Right cardiac atrium (tissue), 5 donors: ENCODE measurements at regions not wholly inside any gene's neighbourhood (a gene's known extent, or its start where the extent isn't known, plus 50 kb on each side); places are given as distances from the start of the nearest gene placed in this dataset.

Experiments
- ATAC-seq, 2 donors: fragments of 200-7000 bp; cut with Tn5 transposase; one replicate each; pipeline versions ENCODE4 v1.8.0 to v1.9.1; 2020; ENCODE audit warnings: moderate library complexity in 2 of 2, mild to moderate bottlenecking in 1 of 2
- DNase-seq, 3 donors: peaks; one replicate each; pipeline ENCODE4 v3.0.0-alpha.2; 2020
- H3K27ac ChIP-seq: one replicate; pipeline ENCODE4 v1.5.1; 2013; ENCODE audit warnings: mild to moderate bottlenecking, low read length, control low read depth, moderate library complexity
- H3K27me3 ChIP-seq: one replicate; pipeline ENCODE4 v1.6.1; 2013; ENCODE audit not compliant: control insufficient read depth, insufficient read depth
- H3K4me1 ChIP-seq: one replicate; pipeline ENCODE4 v1.6.1; 2013; ENCODE audit warnings: low read length; ENCODE audit not compliant: control insufficient read depth, insufficient read depth
- H3K4me3 ChIP-seq: one replicate; pipeline ENCODE4 v1.5.1; 2013; ENCODE audit warnings: low read length, control low read depth
- H3K9me3 ChIP-seq: one replicate; pipeline ENCODE4 v1.6.1; 2013; ENCODE audit warnings: low read length; ENCODE audit not compliant: control insufficient read depth
- WGBS: extraction: QIAGEN DNeasy Blood & Tissue Kit; methylation state at CpG from one replicate; pipeline ENCODE4 v1.1.7; 2013; 5-methylcytosine and 5-hydroxymethylcytosine counted together
- intact Hi-C, 4 donors: fragments of 100-400 bp; cut with DNase I; formaldehyde crosslinking; loops; one replicate each; pipeline versions ENCODE4 v1.11.0 to v1.14.0; 2022 to 2023
- donor health status: healthy with polysubstance abuse.
- donor health status: DM: no; HTN: yes; CAD: no.
- donor health status: DM: no; HTN: no; CAD: no.
- donor health status: DM: no; HTN: yes; CAD: no; lungs with severe emphysema.
- donor health status: DM: yes; HTN: yes; CAD: no.

DNA sequence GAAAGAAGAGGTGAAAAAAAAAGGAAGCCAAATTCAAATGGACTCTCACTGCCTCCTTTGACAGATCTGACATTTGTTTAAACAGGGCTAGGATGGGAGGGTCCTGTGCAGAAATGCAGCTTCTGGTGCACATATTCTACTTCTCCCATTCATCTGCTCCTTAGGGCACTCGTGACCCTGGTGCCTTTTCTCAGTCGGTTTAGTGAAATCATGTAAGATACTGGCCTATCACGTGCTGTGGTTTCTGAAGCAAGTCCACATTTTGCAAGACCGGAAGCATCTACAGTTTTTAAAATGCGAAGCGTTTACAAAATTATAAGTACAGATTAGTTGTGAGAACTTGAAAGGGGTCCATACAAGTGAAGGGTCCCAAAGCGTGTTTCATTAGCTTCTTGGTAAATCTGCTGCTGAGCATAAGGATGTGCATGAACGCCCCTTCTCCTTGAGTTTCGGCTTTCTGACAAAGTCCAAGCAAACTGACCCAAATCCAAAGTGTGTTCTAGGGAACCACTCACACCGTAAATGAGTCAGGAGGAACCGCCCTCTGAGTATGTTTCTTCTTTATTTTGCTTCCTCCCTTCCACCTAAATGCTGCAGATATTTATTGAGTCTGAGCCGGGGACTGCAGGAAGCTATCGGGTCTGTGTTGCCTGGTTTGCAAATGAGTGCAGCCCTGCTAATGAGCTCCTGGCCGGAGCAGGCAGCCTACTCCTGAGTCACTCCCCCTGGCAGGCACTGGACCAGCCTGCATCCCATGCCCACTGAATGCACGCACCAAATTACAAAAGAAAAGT is 323.8 kb upstream of the JARID2 start:
- intact Hi-C loops, result no loop called here
- peak; percentile 65 to 67 for ATAC-seq
- Histone ChIP-seq H3K4me1 (no peaks in the 10 kb centered on the region), H3K27me3 (no peaks in the 10 kb centered on the region), H3K9me3 (no peaks in the 10 kb centered on the region), H3K4me3 (no peak overlapping the region), H3K27ac (peak overlapping the region; percentile 55)
- 80% methylated on average over 15 of the region's 15 CpGs for WGBS
- DNase-seq, result peak in 1 of 3 donors; percentile 46

DNA sequence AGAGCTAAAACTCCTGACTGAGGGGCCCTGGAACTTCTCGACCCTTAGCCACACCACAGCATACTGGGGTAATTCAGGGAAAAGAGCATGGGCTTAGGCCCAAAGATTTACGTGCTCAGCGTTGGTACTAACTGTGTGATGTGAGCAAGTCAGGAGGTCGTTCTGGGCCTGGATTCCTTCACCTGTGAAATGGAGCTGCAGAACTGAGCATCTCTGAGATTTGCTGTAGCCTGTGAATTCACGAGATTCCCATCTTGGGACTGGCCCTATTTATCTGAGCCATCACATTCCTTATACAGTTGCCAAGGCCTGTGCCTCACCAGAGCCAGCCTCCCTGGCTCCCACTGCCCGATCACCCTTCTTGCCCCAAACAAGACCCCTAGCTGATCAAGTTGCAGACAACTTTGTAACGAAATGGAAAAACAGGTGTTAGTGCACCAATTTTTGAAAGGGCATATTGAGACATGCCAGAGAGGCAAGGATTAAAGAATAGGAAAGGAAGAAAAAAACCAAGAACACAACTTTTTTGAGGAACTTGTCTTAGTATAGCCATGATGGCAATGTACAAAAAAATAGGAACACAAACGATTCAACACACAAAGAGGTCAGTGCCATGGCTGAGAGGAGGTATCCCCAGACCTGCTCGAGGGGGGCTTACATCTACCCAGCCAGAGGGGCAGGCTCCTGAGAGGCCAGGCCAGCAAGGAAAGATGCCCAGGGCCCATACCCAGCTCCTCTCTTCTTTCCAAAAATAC is 323.0 kb upstream of the JARID2 start:
- intact Hi-C loops, result no loop called here
- ATAC-seq (no peak), DNase-seq (no peak)
- WGBS, result 89% methylated on average over 9 of the region's 9 CpGs
- no peak overlapping the region for H3K27ac ChIP-seq
- H3K9me3 ChIP-seq, result no peaks in the 10 kb centered on the region
- H3K4me1 ChIP-seq, result no peaks in the 10 kb centered on the region
- no peaks in the 10 kb centered on the region for H3K27me3 ChIP-seq
- H3K4me3 ChIP-seq, result no peak overlapping the region

DNA sequence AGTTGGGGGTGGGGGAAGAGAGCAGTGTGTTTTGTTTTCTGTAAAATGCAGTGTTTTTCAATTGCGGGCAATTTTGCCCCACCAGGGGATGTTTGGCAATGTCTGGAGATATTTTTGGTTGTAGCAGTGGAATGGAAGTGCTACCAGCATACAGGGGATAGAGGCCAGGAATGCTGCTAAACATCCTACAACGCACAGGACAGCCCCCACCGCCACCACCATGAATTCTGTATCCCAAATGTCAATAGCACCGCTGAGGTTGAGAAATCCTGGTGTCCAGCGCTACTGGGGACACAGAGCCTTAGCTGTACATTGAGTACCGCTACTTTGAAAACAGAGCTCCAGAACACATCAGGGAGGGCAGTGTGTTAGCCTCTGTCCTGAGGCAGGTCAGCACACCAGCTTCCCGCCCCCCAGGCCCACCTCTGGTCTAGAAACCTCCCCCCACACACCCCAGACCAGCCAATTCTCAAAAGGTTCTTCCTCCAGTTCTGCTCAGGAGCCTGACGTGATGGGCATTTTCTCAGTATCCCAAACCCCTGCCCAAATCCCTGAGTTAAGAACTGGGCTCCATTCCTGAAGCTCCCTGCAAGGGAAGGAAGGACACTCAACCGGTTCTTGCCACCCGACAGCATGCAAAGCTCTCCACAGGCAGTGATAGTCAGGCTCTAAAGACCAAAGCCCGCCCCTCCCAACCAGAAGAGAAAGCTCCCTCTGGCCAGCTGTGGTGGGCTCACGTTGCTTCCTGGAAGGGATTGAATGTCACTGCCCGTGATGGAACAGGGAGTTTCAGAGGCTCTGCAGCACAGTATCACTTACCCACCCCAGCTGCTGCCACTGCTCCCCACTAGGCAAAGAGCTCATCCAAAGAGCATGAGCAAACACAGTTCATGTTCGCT is 321.5 kb upstream of the JARID2 start:
- Histone ChIP-seq H3K9me3 (no peaks in the 10 kb centered on the region), H3K4me3 (no peak overlapping the region), H3K27ac (no peak overlapping the region), H3K27me3 (no peaks in the 10 kb centered on the region), H3K4me1 (no peaks in the 10 kb centered on the region)
- WGBS, result 71% methylated on average over 14 of the region's 14 CpGs
- no peak for ATAC-seq
- intact Hi-C loops, result no loop called here
- no peak for DNase-seq

DNA sequence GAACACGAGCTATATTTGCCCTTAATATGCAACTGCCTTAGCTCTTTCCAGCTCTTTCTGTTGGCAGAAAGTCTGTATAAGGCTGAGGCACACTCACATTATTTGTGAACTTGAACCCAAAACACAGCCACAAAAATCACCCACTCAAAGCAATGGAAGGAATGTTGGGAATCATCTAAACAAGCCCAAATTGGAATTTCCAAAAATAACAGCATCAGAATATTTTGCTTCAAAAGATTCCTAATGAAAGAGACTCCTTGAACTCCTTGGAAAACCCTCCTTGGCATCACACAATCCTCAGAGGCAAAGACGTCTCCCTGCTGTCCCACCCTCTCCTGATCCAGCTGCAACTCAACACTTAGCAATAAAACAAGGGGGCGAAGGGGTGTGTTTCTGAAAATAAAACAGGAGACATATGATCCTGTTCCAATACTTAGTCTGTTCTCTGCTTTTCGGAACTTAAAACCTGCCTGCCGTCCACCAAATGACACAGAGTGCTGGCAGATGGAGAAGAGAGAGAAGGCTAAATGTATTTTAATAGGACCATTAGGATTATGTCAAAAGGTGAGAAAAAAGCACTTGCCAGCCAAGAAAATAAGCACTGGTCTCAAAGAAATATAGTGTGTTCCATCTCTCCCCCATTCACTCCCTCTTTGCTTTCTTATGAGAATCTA is 320.7 kb upstream of the JARID2 start:
- ATAC-seq (no peak), DNase-seq (no peak)
- Histone ChIP-seq H3K4me3 (no peak overlapping the region), H3K27me3 (no peaks in the 10 kb centered on the region), H3K4me1 (no peaks in the 10 kb centered on the region), H3K27ac (no peak overlapping the region), H3K9me3 (no peaks in the 10 kb centered on the region)
- intact Hi-C loops, result no loop called here
- 45% methylated on average over 5 of the region's 5 CpGs for WGBS

DNA sequence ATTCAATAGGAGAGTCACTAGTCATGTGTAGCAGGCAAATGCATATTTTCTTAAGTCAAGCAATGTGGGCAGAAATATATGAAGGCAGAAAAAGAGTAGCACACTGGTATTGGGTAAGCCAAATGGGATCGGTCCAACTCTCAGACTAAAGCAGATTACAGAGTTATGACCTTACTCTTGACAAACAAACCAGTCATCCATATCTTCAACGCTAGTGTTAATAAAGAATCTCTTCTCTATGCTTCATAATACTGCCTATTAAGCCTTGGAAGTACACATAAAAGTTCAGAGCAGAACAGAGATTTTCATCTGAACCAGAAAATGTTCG is 320.2 kb upstream of the JARID2 start:
- no peaks in the 10 kb centered on the region for H3K9me3 ChIP-seq
- H3K27ac ChIP-seq, result no peak overlapping the region

DNA sequence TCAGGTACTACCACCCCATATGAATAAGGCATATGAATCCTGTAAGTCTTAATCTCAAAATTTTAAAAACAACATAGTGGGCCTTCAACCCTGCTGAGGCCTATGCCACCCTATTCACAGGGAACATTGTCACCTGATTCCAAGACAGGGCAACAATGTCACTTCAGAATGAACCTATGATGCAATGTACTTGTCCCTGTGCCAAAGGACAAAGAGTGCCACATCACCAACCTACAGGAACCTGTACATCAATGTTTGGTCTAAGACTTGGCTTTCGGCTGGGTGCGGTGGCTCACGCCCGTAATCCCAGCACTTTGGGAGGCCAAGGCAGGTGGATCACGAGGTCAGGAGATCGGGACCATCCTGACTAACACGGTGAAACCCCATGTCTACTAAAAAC is 318.5 kb upstream of the JARID2 start:
- WGBS, result 89% methylated on average over 7 of the region's 7 CpGs
- Histone ChIP-seq H3K27ac (no peak overlapping the region), H3K4me1 (no peaks in the 10 kb centered on the region), H3K9me3 (no peaks in the 10 kb centered on the region), H3K4me3 (no peak overlapping the region), H3K27me3 (no peaks in the 10 kb centered on the region)
- ATAC-seq (no peak), DNase-seq (no peak)
- intact Hi-C loops, result no loop called here

More for the DNA sequence above, 320.2 kb upstream of the JARID2 start:
- Histone ChIP-seq H3K4me3 (no peak overlapping the region), H3K27me3 (no peaks in the 10 kb centered on the region), H3K4me1 (no peaks in the 10 kb centered on the region)
- DNase-seq (no peak), ATAC-seq (no peak)
- WGBS, result 43% methylated on average over 3 of the region's 3 CpGs
- intact Hi-C loops, result no loop called here

DNA sequence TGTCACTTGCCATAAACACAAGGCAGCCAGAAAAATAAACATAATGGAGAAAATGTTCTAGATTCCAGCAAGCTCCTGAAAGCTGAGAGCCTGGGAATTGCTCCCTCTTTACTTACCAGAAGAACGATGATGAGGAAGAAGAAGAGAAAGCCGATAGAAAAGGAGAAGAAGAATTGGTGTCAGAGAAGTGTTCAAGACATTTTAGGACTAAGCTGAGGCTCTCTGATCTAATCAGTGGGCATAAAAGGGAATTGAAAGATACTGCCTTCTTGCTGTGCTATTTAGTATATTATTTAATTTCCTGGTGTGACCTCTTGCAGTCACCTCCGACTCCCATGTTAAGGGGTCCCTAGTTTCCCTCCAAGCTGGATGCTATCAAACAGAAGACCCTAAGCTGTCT is 316.6 kb upstream of the JARID2 start:
- Histone ChIP-seq H3K4me1 (no peaks in the 10 kb centered on the region), H3K9me3 (no peaks in the 10 kb centered on the region), H3K27me3 (no peaks in the 10 kb centered on the region), H3K4me3 (no peak overlapping the region), H3K27ac (no peak overlapping the region)
- no peak for ATAC-seq
- intact Hi-C loops, result no loop called here
- no peak for DNase-seq
- WGBS, result 84% methylated on average over 3 of the region's 3 CpGs

DNA sequence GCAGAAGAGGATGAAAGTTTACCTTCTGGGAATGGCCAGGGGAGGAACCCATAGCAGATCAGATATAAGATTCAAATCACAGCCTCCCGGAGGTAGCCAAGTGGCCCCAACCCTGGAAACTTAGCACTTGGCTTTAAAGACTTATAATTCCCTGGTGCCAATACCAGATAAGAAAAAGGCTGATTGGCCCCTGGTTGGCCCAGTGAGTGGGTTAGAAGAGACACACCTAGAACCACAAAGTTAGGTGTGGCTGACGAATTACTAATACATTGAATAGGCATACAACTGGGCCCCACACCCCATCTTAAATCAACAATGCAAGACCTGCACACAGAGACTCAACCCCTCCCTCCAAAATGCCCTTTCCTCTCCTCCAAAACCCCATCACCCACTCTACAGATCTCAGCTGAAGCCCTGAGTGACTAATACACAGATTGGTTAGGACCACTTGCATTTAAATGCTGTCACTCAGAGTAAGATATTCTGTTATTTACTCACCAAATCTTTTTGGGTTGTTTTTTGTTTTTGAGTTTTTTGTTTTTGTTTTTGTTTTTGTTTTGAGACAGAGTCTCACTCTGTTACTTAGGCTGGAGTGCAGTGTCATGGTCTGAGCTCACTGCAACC is 315.4 kb upstream of the JARID2 start:
- Histone ChIP-seq H3K4me3 (no peak overlapping the region), H3K9me3 (no peaks in the 10 kb centered on the region), H3K4me1 (no peaks in the 10 kb centered on the region), H3K27me3 (no peaks in the 10 kb centered on the region), H3K27ac (no peak overlapping the region)
- 94% methylated on average over 2 of the region's 2 CpGs for WGBS
- no peak for DNase-seq
- no peak for ATAC-seq
- intact Hi-C loops, result no loop called here

DNA sequence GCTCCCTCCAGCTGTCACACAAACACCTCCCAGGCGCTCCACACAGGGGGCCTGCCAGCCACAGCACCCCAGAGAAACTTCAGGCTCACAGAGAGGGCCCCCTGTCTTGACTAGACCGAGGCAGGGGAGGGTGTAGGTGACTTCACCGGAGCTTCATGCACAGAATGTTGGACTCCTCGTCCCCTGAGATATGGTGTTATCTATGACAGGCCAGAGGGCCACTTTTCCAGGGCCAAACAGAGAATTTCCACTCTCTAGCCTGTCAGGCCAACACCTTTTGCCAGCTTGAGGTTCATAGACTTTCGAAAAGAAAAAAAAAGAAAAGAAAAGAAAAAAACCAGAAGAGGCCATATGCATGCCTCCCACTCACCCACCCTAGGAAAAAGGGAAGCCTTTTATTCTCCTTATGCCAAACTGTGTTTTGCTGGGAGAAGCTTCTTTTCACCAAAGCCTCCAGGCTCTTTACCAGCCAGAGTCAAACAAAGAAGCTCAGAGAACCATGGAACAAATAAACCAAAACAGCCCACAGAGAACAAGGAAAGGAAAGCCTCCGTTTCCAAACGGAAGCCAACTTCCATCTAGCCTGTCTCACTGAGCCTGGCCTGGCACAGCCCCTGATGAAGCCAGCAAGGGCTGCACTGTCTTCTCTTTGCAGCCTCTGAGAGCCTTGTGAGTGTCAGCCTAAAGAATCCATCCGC is 313.2 kb upstream of the JARID2 start:
- no peaks in the 10 kb centered on the region for H3K27me3 ChIP-seq
- ATAC-seq, result peak in 1 of 2 donors; percentile 41
- intact Hi-C loops, result no loop called here
- DNase-seq, result no peak
- WGBS, result 55% methylated on average over 8 of the region's 8 CpGs
- H3K27ac ChIP-seq, result no peak overlapping the region
- H3K4me3 ChIP-seq, result no peak overlapping the region
- H3K4me1 ChIP-seq, result no peaks in the 10 kb centered on the region
- no peaks in the 10 kb centered on the region for H3K9me3 ChIP-seq

DNA sequence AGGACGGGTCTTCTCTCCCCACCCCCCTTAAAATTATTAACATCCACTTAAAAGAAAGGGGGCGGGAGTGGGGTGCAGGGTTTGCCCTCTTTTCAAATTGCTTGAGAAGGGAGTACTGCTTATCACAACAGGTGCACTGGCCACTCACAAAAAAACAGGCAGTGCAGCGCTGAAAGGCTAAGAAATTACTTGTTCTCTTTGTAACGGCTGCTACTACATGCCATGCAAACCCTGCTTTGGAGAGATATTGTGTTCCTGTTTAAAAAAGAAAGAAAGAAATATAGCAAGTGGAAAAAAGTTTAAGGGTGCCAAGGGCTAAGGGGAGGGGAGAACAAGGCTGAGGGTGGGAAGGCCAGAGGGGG is 312.7 kb upstream of the JARID2 start:
- Histone ChIP-seq H3K4me1 (no peaks in the 10 kb centered on the region), H3K9me3 (no peaks in the 10 kb centered on the region), H3K4me3 (no peak overlapping the region), H3K27me3 (no peaks in the 10 kb centered on the region), H3K27ac (no peak overlapping the region)
- ATAC-seq (no peak), DNase-seq (no peak)
- intact Hi-C loops, result no loop called here
- 75% methylated on average over 4 of the region's 4 CpGs for WGBS
